ENCODE measurements at regions not wholly inside any gene's neighbourhood (a gene's known extent, or its start where the extent isn't known, plus 50 kb on each side); places are given as distances from the start of the nearest gene placed in this dataset.

DNA sequence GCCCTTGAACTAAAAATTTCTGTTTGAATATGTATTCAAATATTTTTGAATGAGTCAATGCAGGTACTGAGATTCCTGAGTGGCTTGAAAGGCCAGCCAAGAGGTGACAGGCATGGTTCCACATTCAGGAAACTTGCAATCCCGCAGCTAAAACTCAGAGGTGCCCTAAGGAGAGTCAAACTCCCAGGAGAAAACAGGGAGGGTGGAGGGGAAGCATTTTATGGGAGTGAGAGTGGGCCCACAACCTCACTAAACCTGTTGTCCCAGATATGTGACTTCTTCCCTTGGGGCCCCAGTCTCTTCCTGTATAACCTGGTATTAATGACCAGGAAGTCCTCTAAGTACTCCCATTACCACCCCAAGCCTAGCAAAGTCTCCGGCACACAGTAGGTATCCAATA lies 189.6 kb downstream of the PLPP3 start:
- DNase-seq (ENCODE audit: low read depth), result no peak
- H3K4me3 ChIP-seq (ENCODE audit: low read depth, low read length), result no peak overlapping the region
- TF ChIP-seq, protein P1, sequence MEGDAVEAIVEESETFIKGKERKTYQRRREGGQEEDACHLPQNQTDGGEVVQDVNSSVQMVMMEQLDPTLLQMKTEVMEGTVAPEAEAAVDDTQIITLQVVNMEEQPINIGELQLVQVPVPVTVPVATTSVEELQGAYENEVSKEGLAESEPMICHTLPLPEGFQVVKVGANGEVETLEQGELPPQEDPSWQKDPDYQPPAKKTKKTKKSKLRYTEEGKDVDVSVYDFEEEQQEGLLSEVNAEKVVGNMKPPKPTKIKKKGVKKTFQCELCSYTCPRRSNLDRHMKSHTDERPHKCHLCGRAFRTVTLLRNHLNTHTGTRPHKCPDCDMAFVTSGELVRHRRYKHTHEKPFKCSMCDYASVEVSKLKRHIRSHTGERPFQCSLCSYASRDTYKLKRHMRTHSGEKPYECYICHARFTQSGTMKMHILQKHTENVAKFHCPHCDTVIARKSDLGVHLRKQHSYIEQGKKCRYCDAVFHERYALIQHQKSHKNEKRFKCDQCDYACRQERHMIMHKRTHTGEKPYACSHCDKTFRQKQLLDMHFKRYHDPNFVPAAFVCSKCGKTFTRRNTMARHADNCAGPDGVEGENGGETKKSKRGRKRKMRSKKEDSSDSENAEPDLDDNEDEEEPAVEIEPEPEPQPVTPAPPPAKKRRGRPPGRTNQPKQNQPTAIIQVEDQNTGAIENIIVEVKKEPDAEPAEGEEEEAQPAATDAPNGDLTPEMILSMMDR (IDR thresholded peaks at IDR 0.05; ENCODE audit: insufficient read depth, low read length), result no peak

DNA sequence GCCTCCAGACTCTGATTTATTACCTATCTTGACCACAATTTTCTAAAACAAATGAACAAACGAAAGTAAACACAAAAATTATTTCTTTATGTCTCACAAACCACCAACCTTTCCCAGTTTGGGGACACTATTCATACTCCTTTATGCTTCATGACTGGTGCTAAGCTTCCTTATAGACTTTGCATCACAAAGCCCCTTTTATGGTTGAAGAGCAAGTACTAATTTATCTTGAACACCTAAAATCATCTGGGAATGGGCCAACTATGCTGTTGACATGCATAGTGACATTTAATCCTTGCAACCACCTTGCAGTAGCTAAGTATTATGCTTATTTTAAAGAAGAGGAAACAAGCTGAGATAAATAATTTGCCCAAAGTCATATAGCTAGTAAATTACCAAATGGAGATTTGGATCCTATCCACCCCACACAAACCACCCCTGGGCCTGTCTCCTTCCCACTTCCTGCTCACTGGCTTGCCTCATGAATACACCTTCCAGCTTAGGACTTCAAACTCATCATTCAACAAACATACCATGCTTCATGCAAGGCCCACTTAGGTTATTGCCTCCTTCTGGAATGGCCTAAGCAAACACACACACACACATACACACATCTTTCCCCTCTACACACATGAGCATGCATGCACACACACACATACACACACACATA lies 192.2 kb downstream of the PLPP3 start:
- DNase-seq (ENCODE audit: low read depth), result no peak
- TF ChIP-seq, protein P1 (IDR thresholded peaks at IDR 0.05; ENCODE audit: insufficient read depth, low read length), result no peak
- H3K4me3 ChIP-seq (ENCODE audit: low read depth, low read length), result no peak overlapping the region

DNA sequence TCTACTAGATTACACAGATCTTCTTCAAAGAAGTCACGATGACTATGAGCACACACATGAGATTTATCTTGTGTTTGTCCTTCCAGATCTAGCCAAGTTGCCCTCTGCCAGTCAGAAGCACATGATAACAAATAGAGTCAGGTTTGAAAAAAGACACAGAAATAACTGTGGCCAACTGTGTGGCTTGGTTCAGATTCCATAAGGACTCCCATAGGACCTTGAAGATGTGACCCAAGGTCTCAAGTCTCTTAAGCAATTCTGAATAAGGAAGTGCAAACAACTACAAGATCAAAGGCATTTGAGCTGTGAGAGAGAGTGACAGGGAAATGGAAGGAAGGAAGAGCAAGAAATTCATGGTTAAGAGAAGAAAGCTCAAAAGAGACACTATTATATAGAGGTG lies 194.0 kb downstream of the PLPP3 start:
- TF ChIP-seq, protein P1 (IDR thresholded peaks at IDR 0.05; ENCODE audit: insufficient read depth, low read length), result no peak
- no peak overlapping the region for H3K4me3 ChIP-seq (ENCODE audit: low read depth, low read length)
- DNase-seq (ENCODE audit: low read depth), result no peak

DNA sequence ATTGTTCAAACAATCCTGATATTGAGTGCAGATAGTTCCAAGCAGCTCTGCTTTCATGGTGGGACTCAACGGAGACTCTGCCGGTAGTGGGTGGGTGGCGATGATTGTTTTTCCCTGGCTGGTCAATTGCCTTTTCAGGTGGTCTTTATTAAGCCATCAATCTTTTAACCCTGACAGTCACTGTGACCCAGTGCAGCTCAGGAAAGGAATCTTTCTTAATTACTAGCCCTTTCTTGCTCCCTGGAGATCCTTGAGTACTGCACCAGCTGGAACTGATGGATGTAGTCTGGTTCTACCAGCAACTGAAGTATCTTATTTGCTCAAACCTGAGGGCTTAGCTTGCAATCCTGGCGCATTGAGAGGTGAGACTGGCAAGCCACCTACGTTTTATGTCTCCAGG lies 196.4 kb downstream of the PLPP3 start:
- no peak overlapping the region for H3K4me3 ChIP-seq (ENCODE audit: low read depth, low read length)
- TF ChIP-seq, protein P1 (IDR thresholded peaks at IDR 0.05; ENCODE audit: insufficient read depth, low read length), result no peak
- no peak for DNase-seq (ENCODE audit: low read depth)

DNA sequence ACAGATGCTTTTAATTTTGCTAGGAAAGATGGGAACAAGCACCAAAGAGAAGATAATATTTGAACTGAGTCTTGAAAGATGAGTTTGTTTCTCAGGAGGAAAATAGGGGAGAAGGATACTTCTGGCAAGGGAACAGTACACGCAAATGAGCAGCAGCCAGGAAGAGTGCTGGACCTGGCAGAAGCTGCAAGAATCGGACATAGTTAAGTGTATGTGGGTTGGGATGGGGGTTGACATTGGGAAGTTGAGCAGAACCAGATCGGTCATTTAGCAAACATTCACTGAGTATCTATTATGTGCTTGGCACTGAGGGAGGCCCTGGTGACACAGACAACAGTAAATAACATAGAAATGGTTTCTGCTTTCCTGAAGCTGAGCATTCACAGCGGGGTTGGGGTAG lies 198.8 kb downstream of the PLPP3 start:
- TF ChIP-seq, protein P1 (IDR thresholded peaks at IDR 0.05; ENCODE audit: insufficient read depth, low read length), result no peak
- H3K4me3 ChIP-seq (ENCODE audit: low read depth, low read length), result no peak overlapping the region
- DNase-seq (ENCODE audit: low read depth), result no peak

DNA sequence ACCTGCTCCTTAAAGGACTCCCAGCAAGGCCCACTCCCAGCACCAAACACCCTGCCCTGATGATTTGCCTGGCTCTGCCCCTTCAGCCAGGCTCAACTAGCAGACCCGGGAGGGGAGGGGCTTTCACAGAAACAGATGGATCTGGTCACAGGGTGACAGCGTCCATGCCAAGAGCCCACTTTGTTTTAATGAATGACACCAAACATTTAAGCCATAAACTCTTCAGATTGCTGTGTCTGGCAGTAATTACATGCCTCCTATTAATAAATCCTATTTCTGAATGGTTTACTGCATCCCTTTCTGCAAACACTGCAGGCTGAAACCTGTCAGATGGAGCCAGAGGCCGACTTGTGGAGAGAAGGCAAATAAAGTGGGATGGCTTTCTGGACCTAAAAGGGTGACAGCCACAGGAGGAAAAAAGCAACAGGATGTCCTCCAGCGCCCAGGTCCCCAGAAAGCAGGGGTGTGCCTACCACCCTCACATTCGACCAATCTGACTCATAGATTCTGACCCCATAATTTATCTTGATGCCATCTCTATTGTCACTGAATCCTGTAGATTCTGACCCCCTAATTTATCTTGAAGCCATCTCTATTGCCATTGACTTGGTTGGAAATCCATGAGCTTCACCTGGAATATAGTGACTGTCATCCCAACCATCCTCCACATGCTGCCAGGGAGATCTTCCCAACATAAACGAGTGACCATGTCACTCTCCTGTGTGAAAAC lies 200.9 kb downstream of the PLPP3 start:
- DNase-seq (ENCODE audit: low read depth), result no peak
- no peak overlapping the region for H3K4me3 ChIP-seq (ENCODE audit: low read depth, low read length)
- TF ChIP-seq, protein P1 (IDR thresholded peaks at IDR 0.05; ENCODE audit: insufficient read depth, low read length), result no peak
